ENCODE measurements at regions not wholly inside any gene's neighbourhood (a gene's known extent, or its start where the extent isn't known, plus 50 kb on each side); places are given as distances from the start of the nearest gene placed in this dataset.
"Not testable (repeated sequence)": the region's sequence is repeated elsewhere in the genome, so short reads cannot be mapped to it uniquely, and the experiment has no call there.

- Histone ChIP-seq H3K36me3 (replicated peaks) (no peaks in the 10 kb centered on the region), H3K27me3 (ENCODE audit: low read depth) (no peaks in the 10 kb centered on the region), H3K9me3 (no peaks in the 10 kb centered on the region), H3K4me3 (no peak overlapping the region), H3K4me1 (no peaks in the 10 kb centered on the region; the same call in 1 of the 2 replicates)
- in situ Hi-C loops (cut with MboI; ENCODE audit: low sequenced_read_pairs), result no loop called here
- DNase-seq (ENCODE audit: low spot score in 2 of 2), result no peak
Measured at GRCh38 chr2:215791481-215791937, 221.8 kb downstream of the MREG start.

- Histone ChIP-seq H3K27me3 (ENCODE audit: low read depth) (no peaks in the 10 kb centered on the region), H3K4me1 (no peaks in the 10 kb centered on the region; the same call in 1 of the 2 replicates), H3K4me3 (no peak overlapping the region), H3K9me3 (no peaks in the 10 kb centered on the region), H3K36me3 (replicated peaks) (no peaks in the 10 kb centered on the region)
- DNase-seq (ENCODE audit: low spot score in 2 of 2), result no peak
- in situ Hi-C loops (cut with MboI; ENCODE audit: low sequenced_read_pairs), result no loop called here
Measured at GRCh38 chr2:215790523-215791421, 222.6 kb downstream of the MREG start.

- Histone ChIP-seq H3K36me3 (replicated peaks) (no peaks in the 10 kb centered on the region), H3K9me3 (no peaks in the 10 kb centered on the region), H3K4me1 (no peaks in the 10 kb centered on the region; the same call in 1 of the 2 replicates), H3K4me3 (no peak overlapping the region), H3K27me3 (ENCODE audit: low read depth) (no peaks in the 10 kb centered on the region)
- in situ Hi-C loops (cut with MboI; ENCODE audit: low sequenced_read_pairs), result no loop called here
- no peak for DNase-seq (ENCODE audit: low spot score in 2 of 2)
Measured at GRCh38 chr2:215787565-215788178, 225.7 kb downstream of the MREG start.

- Histone ChIP-seq H3K4me1 (no peaks in the 10 kb centered on the region), H3K9me3 (no peaks in the 10 kb centered on the region)
- DNase-seq (ENCODE audit: low spot score in 2 of 2), result no peak
Measured at GRCh38 chr2:215787025-215787424, 226.3 kb downstream of the MREG start.

GRCh38 chr2:215784371-215784783 is 229.0 kb downstream of the MREG start:
- DNase-seq (ENCODE audit: low spot score in 2 of 2), result no peak
- H3K9me3 ChIP-seq, result no peaks in the 10 kb centered on the region
- H3K27me3 ChIP-seq (ENCODE audit: low read depth), result no peaks in the 10 kb centered on the region
- H3K36me3 ChIP-seq (replicated peaks), result no peaks in the 10 kb centered on the region
- in situ Hi-C loops (cut with MboI; ENCODE audit: low sequenced_read_pairs), result no loop called here
- H3K4me1 ChIP-seq, result no peaks in the 10 kb centered on the region
- H3K4me3 ChIP-seq, result no peak overlapping the region

More at GRCh38 chr2:215787025-215787424, 226.3 kb downstream of the MREG start:
- Histone ChIP-seq H3K27me3 (ENCODE audit: low read depth) (no peaks in the 10 kb centered on the region), H3K36me3 (replicated peaks) (no peaks in the 10 kb centered on the region), H3K4me3 (no peak overlapping the region)
- in situ Hi-C loops (cut with MboI; ENCODE audit: low sequenced_read_pairs), result no loop called here

- H3K36me3 ChIP-seq (replicated peaks); H3K27me3 ChIP-seq (ENCODE audit: low read depth); H3K4me3 ChIP-seq; H3K4me1 ChIP-seq; in situ Hi-C loops (cut with MboI; ENCODE audit: low sequenced_read_pairs); H3K9me3 ChIP-seq; DNase-seq (ENCODE audit: low spot score in 2 of 2): not testable (repeated sequence)
Measured at GRCh38 chr2:215783640-215784039, 229.7 kb downstream of the MREG start.

GRCh38 chr2:215782965-215783364 is 230.4 kb downstream of the MREG start:
- H3K9me3 ChIP-seq, result no peaks in the 10 kb centered on the region
- no peak overlapping the region for H3K4me3 ChIP-seq
- no peaks in the 10 kb centered on the region for H3K4me1 ChIP-seq
- DNase-seq (ENCODE audit: low spot score in 2 of 2), result no peak
- H3K36me3 ChIP-seq (replicated peaks), result no peaks in the 10 kb centered on the region
- in situ Hi-C loops (cut with MboI; ENCODE audit: low sequenced_read_pairs), result no loop called here
- no peaks in the 10 kb centered on the region for H3K27me3 ChIP-seq (ENCODE audit: low read depth)

- in situ Hi-C loops (cut with MboI; ENCODE audit: low sequenced_read_pairs), result no loop called here
- H3K4me1 ChIP-seq, result no peaks in the 10 kb centered on the region
Measured at GRCh38 chr2:215782295-215782694, 231.1 kb downstream of the MREG start.

GRCh38 chr2:215780907-215781685 is 232.3 kb downstream of the MREG start:
- DNase-seq (ENCODE audit: low spot score in 2 of 2), result no peak
- in situ Hi-C loops (cut with MboI; ENCODE audit: low sequenced_read_pairs), result no loop called here

More at GRCh38 chr2:215782295-215782694, 231.1 kb downstream of the MREG start:
- H3K4me3 ChIP-seq, result no peak overlapping the region
- no peaks in the 10 kb centered on the region for H3K9me3 ChIP-seq
- H3K36me3 ChIP-seq (replicated peaks), result no peaks in the 10 kb centered on the region
- no peak for DNase-seq (ENCODE audit: low spot score in 2 of 2)
- no peaks in the 10 kb centered on the region for H3K27me3 ChIP-seq (ENCODE audit: low read depth)

GRCh38 chr2:215780313-215780712 is 233.0 kb downstream of the MREG start:
- Histone ChIP-seq H3K27me3 (ENCODE audit: low read depth) (no peaks in the 10 kb centered on the region), H3K36me3 (replicated peaks) (no peaks in the 10 kb centered on the region), H3K9me3 (no peaks in the 10 kb centered on the region), H3K4me3 (no peak overlapping the region), H3K4me1 (no peaks in the 10 kb centered on the region)
- in situ Hi-C loops (cut with MboI; ENCODE audit: low sequenced_read_pairs), result no loop called here
- no peak for DNase-seq (ENCODE audit: low spot score in 2 of 2)

More at GRCh38 chr2:215780907-215781685, 232.3 kb downstream of the MREG start:
- Histone ChIP-seq H3K9me3 (no peaks in the 10 kb centered on the region), H3K4me1 (no peaks in the 10 kb centered on the region), H3K27me3 (ENCODE audit: low read depth) (no peaks in the 10 kb centered on the region), H3K36me3 (replicated peaks) (no peaks in the 10 kb centered on the region), H3K4me3 (no peak overlapping the region)

GRCh38 chr2:215779912-215780311 is 233.4 kb downstream of the MREG start:
- H3K9me3 ChIP-seq, result no peaks in the 10 kb centered on the region
- no peaks in the 10 kb centered on the region for H3K36me3 ChIP-seq (replicated peaks)
- H3K4me1 ChIP-seq, result no peaks in the 10 kb centered on the region
- in situ Hi-C loops (cut with MboI; ENCODE audit: low sequenced_read_pairs), result no loop called here
- no peak overlapping the region for H3K4me3 ChIP-seq
- no peak for DNase-seq (ENCODE audit: low spot score in 2 of 2)
- no peaks in the 10 kb centered on the region for H3K27me3 ChIP-seq (ENCODE audit: low read depth)

- Histone ChIP-seq H3K4me1 (no peaks in the 10 kb centered on the region), H3K27me3 (ENCODE audit: low read depth) (0 out of 2 replicates have a peak, but pooled peaks cover 2% of the 10 kb centered on the region), H3K36me3 (replicated peaks) (no peaks in the 10 kb centered on the region), H3K4me3 (no peak overlapping the region), H3K9me3 (no peaks in the 10 kb centered on the region)
- in situ Hi-C loops (cut with MboI; ENCODE audit: low sequenced_read_pairs), result no loop called here
- no peak for DNase-seq (ENCODE audit: low spot score in 2 of 2)
Measured at GRCh38 chr2:215777465-215778044, 235.8 kb downstream of the MREG start.

- Histone ChIP-seq H3K4me1 (peaks cover 7% of the 10 kb centered on the region), H3K27me3 (ENCODE audit: low read depth) (0 out of 2 replicates have a peak, but pooled peaks cover 2% of the 10 kb centered on the region), H3K36me3 (replicated peaks) (no peaks in the 10 kb centered on the region), H3K9me3 (no peaks in the 10 kb centered on the region), H3K4me3 (no peak overlapping the region)
- in situ Hi-C loops (cut with MboI; ENCODE audit: low sequenced_read_pairs), result no loop called here
- no peak for DNase-seq (ENCODE audit: low spot score in 2 of 2)
Measured at GRCh38 chr2:215775106-215775505, 238.2 kb downstream of the MREG start.

All from HAP-1 (cell line).